ENCODE measurements at regions not wholly inside any gene's neighbourhood (a gene's known extent, or its start where the extent isn't known, plus 50 kb on each side); places are given as distances from the start of the nearest gene placed in this dataset.

DNA sequence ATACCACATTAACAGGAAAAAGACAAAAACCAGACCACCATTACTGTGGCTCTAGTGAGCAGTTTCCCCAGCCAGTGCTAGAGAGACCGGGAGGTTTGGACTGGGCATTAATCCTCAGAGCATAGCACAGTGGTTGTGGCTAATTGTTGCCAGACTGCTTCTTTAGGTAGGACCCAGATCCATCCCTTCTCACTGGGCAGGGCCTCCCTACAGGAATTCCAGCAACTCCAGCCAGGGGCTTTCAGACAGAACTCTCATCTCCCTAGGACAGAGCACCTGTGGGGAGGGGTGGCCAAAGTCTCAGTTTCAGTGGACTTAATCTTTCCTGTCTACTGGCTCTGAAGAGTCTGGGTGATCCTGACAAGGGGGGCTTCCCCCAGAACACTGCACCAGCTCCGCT lies 759.6 kb downstream of the SQOR start:
- Histone ChIP-seq H2BK12ac (ENCODE audit: insufficient read length, low read depth, low read length) (no peak overlapping the region), H3K4me2 (ENCODE audit: insufficient read depth, insufficient read length, low read length) (no peak overlapping the region), H3K23me2 (ENCODE audit: insufficient read length, low read depth, low read length, poor library complexity, severe bottlenecking) (no peaks in the 10 kb centered on the region), H3K9me3 (ENCODE audit: control insufficient read depth, low read depth, low read length) (no peaks in the 10 kb centered on the region), H3K79me2 (ENCODE audit: insufficient read depth, low read length) (no peaks in the 10 kb centered on the region), H3K4ac (ENCODE audit: low read depth, low read length) (no peak overlapping the region), H4K20me1 (ENCODE audit: control insufficient read depth, insufficient read depth, insufficient read length) (no peaks in the 10 kb centered on the region), H2AFZ (ENCODE audit: low read length) (no peak overlapping the region), H2BK15ac (ENCODE audit: low read depth, low read length) (no peak overlapping the region), H2BK20ac (ENCODE audit: low read depth, low read length, poor library complexity, severe bottlenecking) (no peak overlapping the region), H2BK5ac (ENCODE audit: insufficient read length, low read length) (no peak overlapping the region), H4K5ac (ENCODE audit: insufficient read length, low read depth, low read length) (no peak overlapping the region), H2BK120ac (ENCODE audit: low read depth, low read length, poor library complexity, severe bottlenecking) (no peak overlapping the region), H3K79me1 (ENCODE audit: insufficient read depth, low read depth, low read length, poor library complexity, severe bottlenecking) (no peaks in the 10 kb centered on the region), H3K27ac (ENCODE audit: insufficient read length, low read depth, low read length) (no peak overlapping the region), H3K56ac (ENCODE audit: insufficient read length, low read depth, low read length) (no peak overlapping the region), H3K23ac (ENCODE audit: insufficient read length, low read depth, low read length) (no peak overlapping the region), H2AK5ac (ENCODE audit: insufficient read length, low read length) (no peak overlapping the region), H3K4me1 (ENCODE audit: insufficient read depth, low read length) (no peaks in the 10 kb centered on the region), H4K91ac (ENCODE audit: insufficient read length, low read depth, low read length) (no peak overlapping the region), H3K9ac (ENCODE audit: extremely low read depth, insufficient read length, low read length) (no peak overlapping the region), H3T11ph (ENCODE audit: low read length) (no peak overlapping the region), H4K8ac (replicated peaks; ENCODE audit: insufficient read length, low read depth, low read length) (no peak overlapping the region), H3K18ac (ENCODE audit: insufficient read length, low read depth, low read length) (no peak overlapping the region), H3K27me3 (ENCODE audit: insufficient read depth, low read length) (no peaks in the 10 kb centered on the region), H3K14ac (ENCODE audit: insufficient read depth, low read length) (no peak overlapping the region)
- H3K4me3 Mint-ChIP-seq: no peak overlapping the region
- H3K27ac Mint-ChIP-seq: no peak overlapping the region; a peak in 1 of 7 replicates
- peaks cover 6 to 8% of the 10 kb centered on the region in 2 experiments for H3K4me1 Mint-ChIP-seq
- H3K9me3 Mint-ChIP-seq: peaks cover 9% of the 10 kb centered on the region in 2 experiments
- DNase-seq: no peak
- no CpG with 5 or more reads among the region's 2 CpGs for WGBS (ENCODE audit: extremely low coverage, insufficient read length, low lambda C conversion rate)
- peaks cover 0 to 6% (median 4%) of the 10 kb centered on the region in 3 experiments; a peak in 3 of 7 replicates for H3K36me3 Mint-ChIP-seq (ENCODE audit: insufficient read depth in 1 of 3, low read depth in 3 of 3)
- TF ChIP-seq, protein P1, sequence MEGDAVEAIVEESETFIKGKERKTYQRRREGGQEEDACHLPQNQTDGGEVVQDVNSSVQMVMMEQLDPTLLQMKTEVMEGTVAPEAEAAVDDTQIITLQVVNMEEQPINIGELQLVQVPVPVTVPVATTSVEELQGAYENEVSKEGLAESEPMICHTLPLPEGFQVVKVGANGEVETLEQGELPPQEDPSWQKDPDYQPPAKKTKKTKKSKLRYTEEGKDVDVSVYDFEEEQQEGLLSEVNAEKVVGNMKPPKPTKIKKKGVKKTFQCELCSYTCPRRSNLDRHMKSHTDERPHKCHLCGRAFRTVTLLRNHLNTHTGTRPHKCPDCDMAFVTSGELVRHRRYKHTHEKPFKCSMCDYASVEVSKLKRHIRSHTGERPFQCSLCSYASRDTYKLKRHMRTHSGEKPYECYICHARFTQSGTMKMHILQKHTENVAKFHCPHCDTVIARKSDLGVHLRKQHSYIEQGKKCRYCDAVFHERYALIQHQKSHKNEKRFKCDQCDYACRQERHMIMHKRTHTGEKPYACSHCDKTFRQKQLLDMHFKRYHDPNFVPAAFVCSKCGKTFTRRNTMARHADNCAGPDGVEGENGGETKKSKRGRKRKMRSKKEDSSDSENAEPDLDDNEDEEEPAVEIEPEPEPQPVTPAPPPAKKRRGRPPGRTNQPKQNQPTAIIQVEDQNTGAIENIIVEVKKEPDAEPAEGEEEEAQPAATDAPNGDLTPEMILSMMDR (conservative IDR thresholded peaks at IDR 0.05): no peak
- H3K27me3 Mint-ChIP-seq (ENCODE audit: low read depth): no peaks in the 10 kb centered on the region; the same call in 1 of the 2 replicates

Measured in H9 (cell line).